Mesendoderm (in vitro differentiated cells): ENCODE measurements at regions not wholly inside any gene's neighbourhood (a gene's known extent, or its start where the extent isn't known, plus 50 kb on each side); places are given as distances from the start of the nearest gene placed in this dataset.
A peak's percentile ranks its signal among the peaks of the same experiment; 100 is the strongest.

Experiments
- DNase-seq: peaks from one replicate; pipeline ENCODE4 v3.0.0; 2013
- H2AK5ac ChIP-seq: 2 replicates; pipeline ENCODE4 v1.6.1; 2013; ENCODE audit warnings: low read length, inconsistent platforms
- H2BK120ac ChIP-seq: 2 replicates; pipeline ENCODE4 v1.6.1; 2013; ENCODE audit warnings: low read depth, mild to moderate bottlenecking, low read length, moderate library complexity, mixed read lengths
- H2BK15ac ChIP-seq: replicated peaks from 2 replicates; pipeline ENCODE4 v1.6.1; 2013; ENCODE audit warnings: low read depth, mild to moderate bottlenecking, moderate library complexity
- H2BK5ac ChIP-seq: 2 replicates; pipeline ENCODE4 v1.6.1; 2013; ENCODE audit warnings: low read length, inconsistent platforms
- H3K18ac ChIP-seq: 2 replicates; pipeline ENCODE4 v1.6.1; 2013; ENCODE audit warnings: mild to moderate bottlenecking, low read length, mixed read lengths
- H3K23ac ChIP-seq: one replicate; pipeline ENCODE4 v1.6.1; 2013; ENCODE audit warnings: low read length
- H3K27ac ChIP-seq: 2 replicates; pipeline ENCODE4 v1.5.1; 2013; ENCODE audit warnings: low read depth, mild to moderate bottlenecking, inconsistent platforms, low read length, moderate library complexity
- H3K27me3 ChIP-seq: 2 replicates; pipeline ENCODE4 v1.6.1; 2013; ENCODE audit warnings: low read length, control low read depth, mild to moderate bottlenecking, inconsistent platforms; ENCODE audit not compliant: insufficient read depth, poor library complexity
- H3K36me3 ChIP-seq: 2 replicates; pipeline ENCODE4 v1.6.1; 2013; ENCODE audit warnings: low read length, inconsistent platforms; ENCODE audit not compliant: control insufficient read depth, insufficient read depth
- H3K4ac ChIP-seq: one replicate; pipeline ENCODE4 v1.6.1; 2013; ENCODE audit warnings: low read depth, mild to moderate bottlenecking, low read length, moderate library complexity
- H3K4me1 ChIP-seq: 2 replicates; pipeline ENCODE4 v1.6.1; 2013; ENCODE audit warnings: low read depth, low read length, inconsistent platforms; ENCODE audit not compliant: control insufficient read depth
- H3K4me2 ChIP-seq: 2 replicates; pipeline ENCODE4 v1.6.1; 2013; ENCODE audit warnings: low read length
- H3K4me3 ChIP-seq: 2 replicates; pipeline ENCODE4 v1.5.1; 2013; ENCODE audit warnings: mild to moderate bottlenecking, low read length
- H3K56ac ChIP-seq: one replicate; pipeline ENCODE4 v1.6.1; 2013; ENCODE audit warnings: low read length
- H3K79me1 ChIP-seq: 2 replicates; pipeline ENCODE4 v1.6.1; 2013; ENCODE audit warnings: low read length, inconsistent platforms
- H3K79me2 ChIP-seq: 2 replicates; pipeline ENCODE4 v1.6.1; 2013; ENCODE audit warnings: mild to moderate bottlenecking, low read length; ENCODE audit not compliant: control insufficient read depth, insufficient read depth
- H3K9ac ChIP-seq: 2 replicates; pipeline ENCODE4 v1.6.1; 2013; ENCODE audit warnings: low read length, inconsistent platforms
- H4K5ac ChIP-seq: one replicate; pipeline ENCODE4 v1.6.1; 2013; ENCODE audit warnings: low read length
- H4K8ac ChIP-seq: one replicate; pipeline ENCODE4 v1.6.1; 2013; ENCODE audit warnings: low read depth, mild to moderate bottlenecking, control low read depth, low read length, moderate library complexity
- WGBS: extraction: QIAGEN DNeasy Blood & Tissue Kit; methylation state at CpG from one replicate; pipeline ENCODE4 v1.1.7; 2013; ENCODE audit warnings: low lambda C conversion rate, missing lambda C conversion rate; ENCODE audit not compliant: insufficient coverage; ENCODE audit errors: extremely low coverage; 5-methylcytosine and 5-hydroxymethylcytosine counted together

- no peaks in the 10 kb centered on the region for H3K79me1 ChIP-seq
- no peaks in the 10 kb centered on the region for H3K36me3 ChIP-seq
- H3K79me2 ChIP-seq, result no peaks in the 10 kb centered on the region
- H3K27ac ChIP-seq, result no peak overlapping the region
- H3K9ac ChIP-seq, result no peak overlapping the region
- no peak overlapping the region for H3K4ac ChIP-seq
- H3K4me3 ChIP-seq, result no peak overlapping the region
- no peak overlapping the region for H2BK15ac ChIP-seq
- no peak overlapping the region for H3K18ac ChIP-seq
- no peak overlapping the region for H2BK5ac ChIP-seq
- no peak overlapping the region for H4K5ac ChIP-seq
- H2BK120ac ChIP-seq, result no peak overlapping the region
- H3K4me1 ChIP-seq, result no peaks in the 10 kb centered on the region
- H3K23ac ChIP-seq, result no peak overlapping the region
- H3K4me2 ChIP-seq, result no peak overlapping the region
- no peak overlapping the region for H3K56ac ChIP-seq
- H3K27me3 ChIP-seq, result no peaks in the 10 kb centered on the region
- no peak for DNase-seq
- H4K8ac ChIP-seq, result no peak overlapping the region
- H2AK5ac ChIP-seq, result no peak overlapping the region
- WGBS, result no CpG with 5 or more reads among the region's 4 CpGs
Observed at GRCh38 chr5:33080287-33080686, 360.5 kb upstream of the TARS1 start.

GRCh38 chr5:33088176-33088575, 352.6 kb upstream of the TARS1 start:
- no peak overlapping the region for H3K4me3 ChIP-seq
- H4K8ac ChIP-seq, result no peak overlapping the region
- H3K18ac ChIP-seq, result no peak overlapping the region
- no peak overlapping the region for H3K27ac ChIP-seq
- no peak for DNase-seq
- WGBS, result no CpG with 5 or more reads among the region's 2 CpGs
- no peak overlapping the region for H2AK5ac ChIP-seq
- H3K4me1 ChIP-seq, result no peaks in the 10 kb centered on the region
- no peak overlapping the region for H3K9ac ChIP-seq
- no peak overlapping the region for H2BK15ac ChIP-seq
- H3K4ac ChIP-seq, result no peak overlapping the region
- no peak overlapping the region for H2BK120ac ChIP-seq
- H3K79me1 ChIP-seq, result no peaks in the 10 kb centered on the region
- no peaks in the 10 kb centered on the region for H3K79me2 ChIP-seq
- no peak overlapping the region for H4K5ac ChIP-seq
- H3K27me3 ChIP-seq, result no peaks in the 10 kb centered on the region
- no peak overlapping the region for H3K56ac ChIP-seq
- H3K23ac ChIP-seq, result no peak overlapping the region
- no peak overlapping the region for H3K4me2 ChIP-seq
- H3K36me3 ChIP-seq, result no peaks in the 10 kb centered on the region
- no peak overlapping the region for H2BK5ac ChIP-seq

GRCh38 chr5:33091571-33092363, 349.0 kb upstream of the TARS1 start:
- Histone ChIP-seq H3K79me1 (no peaks in the 10 kb centered on the region), H3K36me3 (no peaks in the 10 kb centered on the region)
- peak; percentile 1 for DNase-seq

GRCh38 chr5:33092719-33093118, 348.0 kb upstream of the TARS1 start:
- no CpG with 5 or more reads among the region's 3 CpGs for WGBS
- Histone ChIP-seq H3K56ac (no peak overlapping the region), H2BK5ac (no peak overlapping the region), H3K27me3 (no peaks in the 10 kb centered on the region), H3K27ac (no peak overlapping the region), H3K4me1 (no peaks in the 10 kb centered on the region), H2AK5ac (no peak overlapping the region), H2BK15ac (no peak overlapping the region), H3K4ac (no peak overlapping the region), H4K5ac (no peak overlapping the region), H3K79me2 (no peaks in the 10 kb centered on the region), H3K4me2 (no peak overlapping the region), H3K79me1 (no peaks in the 10 kb centered on the region), H2BK120ac (no peak overlapping the region), H3K23ac (no peak overlapping the region), H3K36me3 (no peaks in the 10 kb centered on the region), H3K18ac (no peak overlapping the region), H3K4me3 (no peak overlapping the region), H4K8ac (no peak overlapping the region), H3K9ac (no peak overlapping the region)
- DNase-seq, result no peak

More at GRCh38 chr5:33091571-33092363, 349.0 kb upstream of the TARS1 start:
- Histone ChIP-seq H2BK15ac (no peak overlapping the region), H3K9ac (no peak overlapping the region), H2BK5ac (no peak overlapping the region), H3K4me2 (no peak overlapping the region), H3K23ac (no peak overlapping the region), H3K4me1 (no peaks in the 10 kb centered on the region), H3K18ac (no peak overlapping the region), H2AK5ac (no peak overlapping the region), H3K79me2 (no peaks in the 10 kb centered on the region), H2BK120ac (no peak overlapping the region), H3K56ac (no peak overlapping the region), H4K8ac (no peak overlapping the region), H4K5ac (no peak overlapping the region), H3K27me3 (no peaks in the 10 kb centered on the region), H3K4me3 (no peak overlapping the region), H3K27ac (no peak overlapping the region), H3K4ac (no peak overlapping the region)

GRCh38 chr5:33102551-33102950, 338.2 kb upstream of the TARS1 start:
- no peaks in the 10 kb centered on the region for H3K4me1 ChIP-seq
- no peak overlapping the region for H2BK5ac ChIP-seq
- no peak overlapping the region for H3K4me2 ChIP-seq
- no peak overlapping the region for H2BK120ac ChIP-seq
- H2AK5ac ChIP-seq, result no peak overlapping the region
- no peaks in the 10 kb centered on the region for H3K79me2 ChIP-seq
- no peak overlapping the region for H3K4ac ChIP-seq
- DNase-seq, result no peak
- no CpG with 5 or more reads among the region's 7 CpGs for WGBS
- H3K56ac ChIP-seq, result no peak overlapping the region
- H3K9ac ChIP-seq, result no peak overlapping the region
- H4K8ac ChIP-seq, result no peak overlapping the region
- H3K4me3 ChIP-seq, result no peak overlapping the region
- no peak overlapping the region for H3K23ac ChIP-seq
- no peaks in the 10 kb centered on the region for H3K79me1 ChIP-seq
- no peak overlapping the region for H3K18ac ChIP-seq
- H2BK15ac ChIP-seq, result no peak overlapping the region
- no peak overlapping the region for H4K5ac ChIP-seq
- H3K27ac ChIP-seq, result no peak overlapping the region
- no peaks in the 10 kb centered on the region for H3K36me3 ChIP-seq
- no peaks in the 10 kb centered on the region for H3K27me3 ChIP-seq

- no peak overlapping the region for H3K27ac ChIP-seq
- H4K8ac ChIP-seq, result no peak overlapping the region
- H3K4me2 ChIP-seq, result no peak overlapping the region
- H3K4me1 ChIP-seq, result no peaks in the 10 kb centered on the region
- H4K5ac ChIP-seq, result no peak overlapping the region
- H3K79me1 ChIP-seq, result no peaks in the 10 kb centered on the region
- H3K9ac ChIP-seq, result no peak overlapping the region
- H2BK5ac ChIP-seq, result no peak overlapping the region
- no peak overlapping the region for H3K4ac ChIP-seq
- no peak overlapping the region for H2BK15ac ChIP-seq
- no peak overlapping the region for H3K23ac ChIP-seq
- no CpG with 5 or more reads among the region's 1 CpG for WGBS
- no peaks in the 10 kb centered on the region for H3K27me3 ChIP-seq
- H2AK5ac ChIP-seq, result no peak overlapping the region
- no peak overlapping the region for H3K18ac ChIP-seq
- no peaks in the 10 kb centered on the region for H3K36me3 ChIP-seq
- no peak overlapping the region for H2BK120ac ChIP-seq
- no peak overlapping the region for H3K56ac ChIP-seq
- no peaks in the 10 kb centered on the region for H3K79me2 ChIP-seq
- no peak overlapping the region for H3K4me3 ChIP-seq
- DNase-seq, result no peak
Observed at GRCh38 chr5:33105521-33105941, 335.2 kb upstream of the TARS1 start.
